ENCODE measurements at regions not wholly inside any gene's neighbourhood (a gene's known extent, or its start where the extent isn't known, plus 50 kb on each side); places are given as distances from the start of the nearest gene placed in this dataset.
A peak's percentile ranks its signal among the peaks of the same experiment; 100 is the strongest.

GRCh38 chr10:57096044-57096443 lies 735.0 kb upstream of the ZWINT start:
- ATAC-seq (no peak), DNase-seq (peak in 1 of 2 donors; percentile 42)
- no peak for TF ChIP-seq CTCF (IDR thresholded peaks at IDR 0.05)
- no peak overlapping the region for H3K27ac ChIP-seq
- 94 to 98% (median 97%) methylated on average over 3 of the region's 3 CpGs for WGBS, 3 donors
- no peak overlapping the region for H3K4me3 ChIP-seq
- intact Hi-C loops (cut with DNase I), result no loop called here
- no peaks in the 10 kb centered on the region for H3K9me3 ChIP-seq
- H3K36me3 ChIP-seq (ENCODE audit: insufficient read depth in 1 of 2, low read depth in 1 of 2), result no peaks in the 10 kb centered on the region
- H3K4me1 ChIP-seq, result no peaks in the 10 kb centered on the region
- no peaks in the 10 kb centered on the region for H3K27me3 ChIP-seq (ENCODE audit: insufficient read depth in 3 of 3, low read length in 2 of 3)

- intact Hi-C loops (cut with DNase I), result no loop called here
- Histone ChIP-seq H3K4me3 (no peak overlapping the region), H3K36me3 (ENCODE audit: insufficient read depth in 1 of 2, low read depth in 1 of 2) (no peaks in the 10 kb centered on the region), H3K4me1 (no peaks in the 10 kb centered on the region), H3K27ac (no peak overlapping the region), H3K27me3 (ENCODE audit: insufficient read depth in 3 of 3, low read length in 2 of 3) (no peaks in the 10 kb centered on the region), H3K9me3 (no peaks in the 10 kb centered on the region)
- ATAC-seq (no peak), DNase-seq (no peak)
- no peak for TF ChIP-seq CTCF (IDR thresholded peaks at IDR 0.05)
- 75 to 88% (median 86%) methylated on average over 7 of the region's 7 CpGs for WGBS, 3 donors
These were observed 733.9 kb upstream of the ZWINT start for GRCh38 chr10:57094965-57095364.

GRCh38 chr10:57094083-57094482 lies 733.0 kb upstream of the ZWINT start:
- no peaks in the 10 kb centered on the region for H3K4me1 ChIP-seq

GRCh38 chr10:57053530-57053929 lies 692.5 kb upstream of the ZWINT start:
- ATAC-seq (no peak), DNase-seq (no peak)
- H3K27ac ChIP-seq, result no peak overlapping the region
- H3K36me3 ChIP-seq (ENCODE audit: insufficient read depth in 1 of 2, low read depth in 1 of 2), result no peaks in the 10 kb centered on the region
- no peak overlapping the region for H3K4me3 ChIP-seq
- H3K4me1 ChIP-seq, result no peaks in the 10 kb centered on the region
- no peaks in the 10 kb centered on the region for H3K9me3 ChIP-seq
- no peak for TF ChIP-seq CTCF (IDR thresholded peaks at IDR 0.05)
- H3K27me3 ChIP-seq (ENCODE audit: insufficient read depth in 3 of 3, low read length in 2 of 3), result no peaks in the 10 kb centered on the region
- WGBS, 3 donors, result 82 to 92% (median 85%) methylated on average over 6 of the region's 6 CpGs
- intact Hi-C loops (cut with DNase I), result no loop called here

More at GRCh38 chr10:57094083-57094482, 733.0 kb upstream of the ZWINT start:
- TF ChIP-seq CTCF (IDR thresholded peaks at IDR 0.05), result no peak
- intact Hi-C loops (cut with DNase I), result no loop called here
- no peak overlapping the region for H3K4me3 ChIP-seq
- DNase-seq, result no peak
- ATAC-seq, result no peak
- no peak overlapping the region for H3K27ac ChIP-seq
- H3K36me3 ChIP-seq (ENCODE audit: insufficient read depth in 1 of 2, low read depth in 1 of 2), result no peaks in the 10 kb centered on the region
- no peaks in the 10 kb centered on the region for H3K27me3 ChIP-seq (ENCODE audit: insufficient read depth in 3 of 3, low read length in 2 of 3)
- no peaks in the 10 kb centered on the region for H3K9me3 ChIP-seq

- H3K4me3 ChIP-seq, result no peak overlapping the region
- ATAC-seq, result no peak
- WGBS, 3 donors, result 44 to 50% (median 44%) methylated on average over 2 of the region's 2 CpGs
- intact Hi-C loops (cut with DNase I), result no loop called here
- no peaks in the 10 kb centered on the region for H3K36me3 ChIP-seq (ENCODE audit: insufficient read depth in 1 of 2, low read depth in 1 of 2)
- TF ChIP-seq CTCF (IDR thresholded peaks at IDR 0.05), result no peak
- DNase-seq, result no peak
- no peak overlapping the region for H3K27ac ChIP-seq
- no peaks in the 10 kb centered on the region for H3K4me1 ChIP-seq
- no peaks in the 10 kb centered on the region for H3K9me3 ChIP-seq
- no peaks in the 10 kb centered on the region for H3K27me3 ChIP-seq (ENCODE audit: insufficient read depth in 3 of 3, low read length in 2 of 3)
These were observed 688.0 kb upstream of the ZWINT start for GRCh38 chr10:57049096-57049495.
